Stimulated activated CD4-positive, alpha-beta T cell treated with anti-CD3 and anti-CD28 coated beads, Interleukin-1b, Interleukin-23, amount 100 ng/mL, for 48 hours (primary cell): ENCODE measurements at regions not wholly inside any gene's neighbourhood (a gene's known extent, or its start where the extent isn't known, plus 50 kb on each side); places are given as distances from the start of the nearest gene placed in this dataset.
"Not testable (repeated sequence)": the region's sequence is repeated elsewhere in the genome, so short reads cannot be mapped to it uniquely, and the experiment has no call there.

Source experiments
- DNase-seq: peaks from one replicate; pipeline ENCODE4 v3.0.0-alpha.2; 2020

- not testable (repeated sequence) for DNase-seq
These were observed 85.1 kb upstream of the SPDYE9 start for GRCh38 chr7:73170902-73171301.

GRCh38 chr7:73170415-73170814 is 84.6 kb upstream of the SPDYE9 start:
- DNase-seq: not testable (repeated sequence)

- DNase-seq: not testable (repeated sequence)
These were observed 80.3 kb upstream of the SPDYE9 start for GRCh38 chr7:73166152-73166551.

- not testable (repeated sequence) for DNase-seq
These were observed 76.8 kb upstream of the SPDYE9 start for GRCh38 chr7:73162680-73163079.

GRCh38 chr7:73161727-73162126 is 75.9 kb upstream of the SPDYE9 start:
- not testable (repeated sequence) for DNase-seq

- DNase-seq: not testable (repeated sequence)
These were observed 71.4 kb upstream of the SPDYE9 start for GRCh38 chr7:73157169-73157661.

GRCh38 chr7:73156510-73157168 is 70.8 kb upstream of the SPDYE9 start:
- not testable (repeated sequence) for DNase-seq

GRCh38 chr7:73154586-73155038 is 68.8 kb upstream of the SPDYE9 start:
- peak; percentile 84 for DNase-seq

GRCh38 chr7:73153921-73154585 is 68.2 kb upstream of the SPDYE9 start:
- not testable (repeated sequence) for DNase-seq

- not testable (repeated sequence) for DNase-seq
These were observed 62.7 kb upstream of the SPDYE9 start for GRCh38 chr7:73148570-73148969.

- not testable (repeated sequence) for DNase-seq
These were observed 61.8 kb upstream of the SPDYE9 start for GRCh38 chr7:73147681-73148080.

GRCh38 chr7:73143993-73144392 is 58.2 kb upstream of the SPDYE9 start:
- DNase-seq: not testable (repeated sequence)

GRCh38 chr7:73137922-73138321 is 52.1 kb upstream of the SPDYE9 start:
- not testable (repeated sequence) for DNase-seq
